PC-9 (cell line): ENCODE measurements at regions not wholly inside any gene's neighbourhood (a gene's known extent, or its start where the extent isn't known, plus 50 kb on each side); places are given as distances from the start of the nearest gene placed in this dataset.

Experiments used
- BruUV-seq: library from RNA; stranded (reverse); fragments of 400-500 nt; replicated peaks from 2 replicates; lab custom pipeline; 2021; lab: Mats Ljungman, UMichigan
- CTCF ChIA-PET: fragments of 300-600 bp; sonication (Branson Sonifier 250); formaldehyde crosslinking; loops from one replicate; lab custom pipeline; 2022; ENCODE audit warnings: antibody characterized with exemption; lab: Charles Lee
- POLR2A ChIA-PET: fragments of 300-600 bp; sonication (Branson Sonifier 250); formaldehyde crosslinking; loops from one replicate; lab custom pipeline; 2022; ENCODE audit warnings: antibody characterized with exemption; ENCODE audit not compliant: unreplicated experiment; lab: Charles Lee
- DNase-seq, 2 experiments: peaks; one replicate each; pipeline versions ENCODE4 v3.0.0 to v3.0.0-alpha.2; 2015 to 2022; ENCODE audit warnings: mixed read lengths in 1 of 2
- H2AFZ ChIP-seq: fragments of 200-600 bp; sonication (generic); 2 replicates; pipeline ENCODE4 v1.8.1; 2017; ENCODE audit warnings: antibody characterized with exemption
- H3F3A ChIP-seq: fragments of 200-600 bp; sonication (generic); 2 replicates; pipeline ENCODE4 v1.8.1; 2017; ENCODE audit warnings: antibody characterized with exemption, mild to moderate bottlenecking, low read depth; ENCODE audit not compliant: insufficient read depth
- H3K27ac ChIP-seq: fragments of 200-600 bp; sonication (generic); 2 replicates; pipeline ENCODE4 v1.6.1; 2016; ENCODE audit warnings: mixed run types
- H3K27me3 ChIP-seq: fragments of 200-600 bp; sonication (generic); 2 replicates; pipeline ENCODE4 v1.6.1; 2016; ENCODE audit warnings: low read depth, mixed run types; ENCODE audit not compliant: insufficient read depth
- H3K36me3 ChIP-seq: fragments of 200-600 bp; sonication (generic); 2 replicates; pipeline ENCODE4 v1.6.1; 2016; ENCODE audit warnings: low read depth, mixed run types
- H3K4me1 ChIP-seq: fragments of 200-600 bp; sonication (generic); replicated peaks from 2 replicates; pipeline ENCODE4 v1.6.1; 2016; ENCODE audit warnings: mixed run types; ENCODE audit not compliant: insufficient read depth
- H3K4me2 ChIP-seq: fragments of 200-600 bp; sonication (generic); 2 replicates; pipeline ENCODE4 v1.6.1; 2017; ENCODE audit warnings: mixed run types
- H3K4me3 ChIP-seq: fragments of 200-600 bp; sonication (generic); 2 replicates; pipeline ENCODE4 v1.6.1; 2016; ENCODE audit warnings: mixed run types
- H3K79me2 ChIP-seq: fragments of 200-600 bp; sonication (generic); 2 replicates; pipeline ENCODE4 v1.6.1; 2017; ENCODE audit warnings: low read depth, mixed run types
- H3K9me2 ChIP-seq: fragments of 200-600 bp; sonication (generic); 2 replicates; pipeline ENCODE4 v1.8.1; 2017; ENCODE audit warnings: mild to moderate bottlenecking; ENCODE audit not compliant: insufficient read depth
- H3K9me3 ChIP-seq: fragments of 200-600 bp; sonication (generic); 2 replicates; pipeline ENCODE4 v1.8.1; 2016; ENCODE audit warnings: low read depth; ENCODE audit not compliant: insufficient read depth
- H4K20me1 ChIP-seq: fragments of 200-600 bp; sonication (generic); 2 replicates; pipeline ENCODE4 v1.8.1; 2017; ENCODE audit not compliant: insufficient read depth
- EZH2 ChIP-seq: fragments of 200-600 bp; sonication (generic); IDR thresholded peaks from 2 replicates; pipeline ENCODE4 v1.8.0; 2017; ENCODE audit warnings: antibody characterized with exemption, low read depth
- intact Hi-C: fragments of 100-400 bp; cut with micrococcal nuclease; formaldehyde crosslinking; loops from one replicate; pipeline ENCODE4 v1.10.0; 2022; ENCODE audit not compliant: unreplicated experiment
- TF ChIP-seq, protein P1 (sequence below): fragments of 200-600 bp; sonication (generic); conservative IDR thresholded peaks from 2 replicates; pipeline ENCODE4 v1.6.1; 2017; ENCODE audit warnings: mixed run types, antibody characterized with exemption, mild to moderate bottlenecking, moderate library complexity

DNA sequence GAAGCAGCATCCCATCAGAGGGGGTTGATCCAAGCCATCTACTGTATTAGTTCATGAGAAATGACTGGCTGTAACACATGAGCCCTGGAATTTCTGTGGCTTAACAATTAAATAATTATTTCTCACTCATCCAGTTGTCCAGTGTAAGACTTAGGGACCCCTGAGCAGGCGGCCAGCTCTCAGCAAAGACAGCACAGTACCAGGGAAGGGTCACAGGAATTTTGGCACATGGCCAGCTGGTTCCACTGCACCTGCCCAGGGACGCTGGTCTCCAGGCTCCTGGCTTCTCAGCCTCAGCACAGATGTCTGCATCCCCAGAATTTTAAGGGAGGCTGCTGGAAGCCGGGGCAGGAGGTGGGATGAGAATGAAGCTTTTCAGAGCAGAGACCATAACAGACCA lies 93.7 kb upstream of the DHRSX start:
- Histone ChIP-seq H3K27me3 (no peaks in the 10 kb centered on the region), H4K20me1 (no peaks in the 10 kb centered on the region), H3F3A (peaks cover 26% of the 10 kb centered on the region), H3K4me3 (no peak overlapping the region), H2AFZ (no peak overlapping the region), H3K79me2 (no peaks in the 10 kb centered on the region), H3K27ac (no peak overlapping the region), H3K4me1 (peaks cover 28% of the 10 kb centered on the region), H3K36me3 (no peaks in the 10 kb centered on the region), H3K4me2 (no peak overlapping the region), H3K9me2 (no peaks in the 10 kb centered on the region), H3K9me3 (no peaks in the 10 kb centered on the region)
- ChIA-PET POLR2A (no interaction called here), CTCF (no interaction called here)
- DNase-seq: no peak
- TF ChIP-seq, protein P1, sequence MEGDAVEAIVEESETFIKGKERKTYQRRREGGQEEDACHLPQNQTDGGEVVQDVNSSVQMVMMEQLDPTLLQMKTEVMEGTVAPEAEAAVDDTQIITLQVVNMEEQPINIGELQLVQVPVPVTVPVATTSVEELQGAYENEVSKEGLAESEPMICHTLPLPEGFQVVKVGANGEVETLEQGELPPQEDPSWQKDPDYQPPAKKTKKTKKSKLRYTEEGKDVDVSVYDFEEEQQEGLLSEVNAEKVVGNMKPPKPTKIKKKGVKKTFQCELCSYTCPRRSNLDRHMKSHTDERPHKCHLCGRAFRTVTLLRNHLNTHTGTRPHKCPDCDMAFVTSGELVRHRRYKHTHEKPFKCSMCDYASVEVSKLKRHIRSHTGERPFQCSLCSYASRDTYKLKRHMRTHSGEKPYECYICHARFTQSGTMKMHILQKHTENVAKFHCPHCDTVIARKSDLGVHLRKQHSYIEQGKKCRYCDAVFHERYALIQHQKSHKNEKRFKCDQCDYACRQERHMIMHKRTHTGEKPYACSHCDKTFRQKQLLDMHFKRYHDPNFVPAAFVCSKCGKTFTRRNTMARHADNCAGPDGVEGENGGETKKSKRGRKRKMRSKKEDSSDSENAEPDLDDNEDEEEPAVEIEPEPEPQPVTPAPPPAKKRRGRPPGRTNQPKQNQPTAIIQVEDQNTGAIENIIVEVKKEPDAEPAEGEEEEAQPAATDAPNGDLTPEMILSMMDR: no peak
- TF ChIP-seq EZH2: no peak
- no TSS peak for BruUV-seq
- intact Hi-C loops: loop anchor here (5.0 to 10.0 kb wide), 2 partner anchors 200 to 797 kb away; no protein-coding TSS in a partner anchor

DNA sequence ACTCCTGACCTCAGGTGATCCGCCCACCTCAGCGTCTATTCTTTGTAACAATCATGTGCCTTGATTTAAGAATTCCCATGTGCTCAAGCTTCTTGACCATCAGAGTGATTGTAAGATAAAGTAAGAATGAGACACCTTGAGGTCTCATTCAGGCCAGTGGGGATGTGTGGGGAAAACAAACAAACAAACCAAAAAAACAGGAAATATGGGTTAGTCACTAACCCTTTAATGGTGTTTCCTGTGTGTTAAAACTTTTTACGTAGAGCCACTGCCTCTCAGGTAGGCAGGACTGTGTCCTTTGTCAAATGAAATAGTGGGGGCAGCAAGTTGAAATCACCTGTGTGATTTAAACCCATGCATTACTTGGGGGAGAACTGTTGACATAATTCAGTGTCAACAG lies 91.5 kb upstream of the DHRSX start:
- Histone ChIP-seq H2AFZ (no peak overlapping the region), H3K27ac (peak overlapping the region; percentile 50), H3K4me2 (peak overlapping the region; percentile 38), H3K4me1 (peaks cover 16% of the 10 kb centered on the region), H3K9me3 (no peaks in the 10 kb centered on the region), H4K20me1 (no peaks in the 10 kb centered on the region), H3K36me3 (no peaks in the 10 kb centered on the region), H3K27me3 (no peaks in the 10 kb centered on the region), H3K9me2 (no peaks in the 10 kb centered on the region), H3F3A (peaks cover 20% of the 10 kb centered on the region), H3K4me3 (no peak overlapping the region), H3K79me2 (no peaks in the 10 kb centered on the region)
- DNase-seq: peak in 1 of 2 experiments; percentile 94
- CTCF ChIA-PET: no interaction called here
- intact Hi-C loops: loop anchor here (5.0 to 10.0 kb wide), 2 partner anchors 197 to 795 kb away; no protein-coding TSS in a partner anchor
- BruUV-seq: no TSS peak
- POLR2A ChIA-PET: no interaction called here
- TF ChIP-seq EZH2: no peak
- TF ChIP-seq, protein P1: no peak

DNA sequence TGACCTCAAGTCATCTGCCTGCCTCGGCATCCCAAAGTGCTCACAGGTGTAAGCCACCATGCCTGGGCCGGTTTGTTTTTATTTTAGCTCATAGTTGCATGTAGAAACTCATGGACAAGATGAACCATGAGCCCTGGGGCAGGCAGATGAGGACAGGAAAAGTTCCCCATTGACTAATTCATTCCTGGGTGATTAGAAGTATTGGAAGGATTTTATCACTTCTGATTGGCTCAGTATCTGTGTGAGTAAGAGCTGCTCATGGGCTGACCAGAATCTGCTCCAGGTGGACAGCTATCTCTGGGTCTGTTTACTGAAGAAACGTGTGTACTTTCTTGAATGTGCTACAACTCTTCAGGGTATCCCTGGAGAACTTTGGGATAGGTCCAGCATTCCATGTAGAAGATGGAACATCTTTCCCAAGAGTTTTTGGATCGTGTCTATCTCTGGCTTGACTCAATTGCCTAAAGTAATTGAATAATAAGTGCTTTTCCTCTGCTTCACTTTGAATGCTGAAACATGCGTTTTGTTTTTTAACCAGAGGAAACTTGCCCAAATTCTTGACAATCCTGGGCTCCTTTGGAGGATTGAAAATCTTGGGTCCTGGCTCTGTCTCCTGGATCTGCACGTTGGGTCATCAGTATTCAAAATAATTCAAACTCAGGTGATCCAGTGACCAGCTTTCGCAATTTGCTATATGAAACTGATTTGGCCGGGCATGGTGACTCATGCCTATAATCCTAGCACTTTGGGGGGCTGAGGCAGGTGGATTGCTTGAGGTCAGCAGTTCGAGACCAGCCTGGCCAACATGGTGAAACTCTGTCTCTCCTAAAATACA lies 88.6 kb upstream of the DHRSX start:
- Histone ChIP-seq H3K4me3 (no peak overlapping the region), H4K20me1 (no peaks in the 10 kb centered on the region), H3F3A (peaks cover 20% of the 10 kb centered on the region), H3K4me1 (peaks cover 16% of the 10 kb centered on the region), H2AFZ (no peak overlapping the region), H3K36me3 (no peaks in the 10 kb centered on the region), H3K79me2 (no peaks in the 10 kb centered on the region), H3K27ac (no peak overlapping the region), H3K27me3 (no peaks in the 10 kb centered on the region), H3K9me2 (no peaks in the 10 kb centered on the region), H3K4me2 (no peak overlapping the region), H3K9me3 (no peaks in the 10 kb centered on the region)
- ChIA-PET CTCF (no interaction called here), POLR2A (no interaction called here)
- no peak for DNase-seq
- no TSS peak for BruUV-seq
- no peak for TF ChIP-seq EZH2
- TF ChIP-seq, protein P1: no peak
- intact Hi-C loops: loop anchor here (5.0 to 10.0 kb wide), 2 partner anchors 195 to 792 kb away; no protein-coding TSS in a partner anchor
